Colonic mucosa (tissue), 4 donors: ENCODE measurements at regions not wholly inside any gene's neighbourhood (a gene's known extent, or its start where the extent isn't known, plus 50 kb on each side); places are given as distances from the start of the nearest gene placed in this dataset.

Source experiments
- DNase-seq: peaks from one replicate; pipeline ENCODE4 v3.0.0-alpha.2; 2020
- H3K27ac ChIP-seq: fragments of 200-600 bp; one replicate; pipeline ENCODE4 v1.8.0; 2021
- H3K27me3 ChIP-seq: fragments of 200-600 bp; one replicate; pipeline ENCODE4 v1.8.0; 2021
- H3K36me3 ChIP-seq: fragments of 200-600 bp; one replicate; pipeline ENCODE4 v1.8.0; 2021
- H3K4me1 ChIP-seq: fragments of 200-600 bp; one replicate; pipeline ENCODE4 v1.8.0; 2021; ENCODE audit warnings: mild to moderate bottlenecking
- H3K4me3 ChIP-seq: fragments of 200-600 bp; one replicate; pipeline ENCODE4 v1.8.0; 2021
- H3K9ac ChIP-seq, 2 donors: one replicate each; pipeline ENCODE4 v1.7.0; 2013; ENCODE audit warnings: control low read depth in 2 of 2, low read depth in 2 of 2, low read length in 2 of 2
- H3K9me3 ChIP-seq: fragments of 200-600 bp; one replicate; pipeline ENCODE4 v1.8.0; 2021
- intact Hi-C: fragments of 100-400 bp; cut with DNase I; formaldehyde crosslinking; loops from one replicate; pipeline ENCODE4 v1.14.1; 2022
- TF ChIP-seq, protein P1 (sequence below): fragments of 200-600 bp; IDR thresholded peaks from one replicate; pipeline ENCODE4 v1.8.0; 2022; ENCODE audit warnings: antibody characterized with exemption, mild to moderate bottlenecking
- donor health status: healthy.
- donor health status: DM: no; HTN: no; CAD: no.
- donor health status: DM: no; HTN: no; CAD: no.

DNA sequence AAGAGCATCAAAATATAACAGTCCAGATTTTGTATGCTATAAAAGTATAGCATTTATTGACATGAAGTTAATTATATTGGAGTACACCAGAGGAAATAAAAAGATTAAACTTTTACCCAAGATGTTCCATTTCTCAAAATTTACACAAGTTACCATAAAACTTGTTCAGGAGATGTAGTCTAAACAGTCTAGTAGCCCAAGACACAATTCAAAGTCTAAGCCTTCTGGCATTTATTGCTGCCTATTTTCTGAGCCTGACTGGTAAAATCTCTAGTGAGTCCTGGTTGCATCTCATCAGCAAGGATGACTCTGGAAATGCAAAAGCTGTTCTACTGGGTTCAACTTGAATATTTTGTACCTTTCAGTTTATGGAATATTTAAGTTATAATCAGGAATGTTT lies 468.7 kb downstream of the PDCD6IP start:
- Histone ChIP-seq H3K27me3 (no peaks in the 10 kb centered on the region), H3K9ac (no peak overlapping the region), H3K4me1 (no peaks in the 10 kb centered on the region), H3K36me3 (no peaks in the 10 kb centered on the region), H3K9me3 (no peaks in the 10 kb centered on the region), H3K4me3 (no peak overlapping the region), H3K27ac (no peak overlapping the region)
- DNase-seq = no peak
- TF ChIP-seq, protein P1, sequence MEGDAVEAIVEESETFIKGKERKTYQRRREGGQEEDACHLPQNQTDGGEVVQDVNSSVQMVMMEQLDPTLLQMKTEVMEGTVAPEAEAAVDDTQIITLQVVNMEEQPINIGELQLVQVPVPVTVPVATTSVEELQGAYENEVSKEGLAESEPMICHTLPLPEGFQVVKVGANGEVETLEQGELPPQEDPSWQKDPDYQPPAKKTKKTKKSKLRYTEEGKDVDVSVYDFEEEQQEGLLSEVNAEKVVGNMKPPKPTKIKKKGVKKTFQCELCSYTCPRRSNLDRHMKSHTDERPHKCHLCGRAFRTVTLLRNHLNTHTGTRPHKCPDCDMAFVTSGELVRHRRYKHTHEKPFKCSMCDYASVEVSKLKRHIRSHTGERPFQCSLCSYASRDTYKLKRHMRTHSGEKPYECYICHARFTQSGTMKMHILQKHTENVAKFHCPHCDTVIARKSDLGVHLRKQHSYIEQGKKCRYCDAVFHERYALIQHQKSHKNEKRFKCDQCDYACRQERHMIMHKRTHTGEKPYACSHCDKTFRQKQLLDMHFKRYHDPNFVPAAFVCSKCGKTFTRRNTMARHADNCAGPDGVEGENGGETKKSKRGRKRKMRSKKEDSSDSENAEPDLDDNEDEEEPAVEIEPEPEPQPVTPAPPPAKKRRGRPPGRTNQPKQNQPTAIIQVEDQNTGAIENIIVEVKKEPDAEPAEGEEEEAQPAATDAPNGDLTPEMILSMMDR = no peak
- intact Hi-C loops = no loop called here

DNA sequence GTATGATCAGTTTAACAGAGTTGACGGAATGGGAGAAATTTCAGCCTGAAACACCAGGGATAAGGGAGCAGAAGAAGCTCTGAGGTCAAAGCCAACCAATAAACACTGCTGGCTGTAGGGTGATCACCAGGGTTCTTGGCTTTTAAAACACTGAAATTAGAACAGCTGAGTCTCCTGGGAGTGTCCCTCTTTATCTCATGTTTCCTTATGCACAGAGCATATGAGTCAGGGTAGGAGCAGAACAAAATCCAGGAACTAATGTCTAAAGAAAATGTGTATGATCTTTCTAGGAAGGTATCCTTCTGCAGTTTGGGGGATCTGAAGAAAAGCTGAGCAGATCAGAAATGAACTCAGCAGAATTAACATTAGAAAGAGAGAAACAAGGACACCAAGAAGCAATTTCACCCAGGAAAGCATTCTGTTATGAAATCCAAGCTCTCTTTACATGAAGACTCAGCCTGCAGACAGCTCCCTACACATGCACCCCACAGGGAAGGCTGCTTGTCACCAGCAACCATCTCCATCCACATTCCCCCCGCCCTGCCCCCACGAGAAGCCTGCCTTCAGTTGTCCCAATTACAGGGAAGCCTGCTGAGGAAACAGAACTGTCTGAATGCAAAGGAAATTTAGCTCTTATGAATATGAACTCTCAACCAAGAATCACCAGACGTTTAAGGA lies 469.7 kb downstream of the PDCD6IP start:
- Histone ChIP-seq H3K9me3 (no peaks in the 10 kb centered on the region), H3K4me1 (no peaks in the 10 kb centered on the region), H3K27me3 (no peaks in the 10 kb centered on the region), H3K4me3 (no peak overlapping the region), H3K9ac (no peak overlapping the region), H3K27ac (no peak overlapping the region), H3K36me3 (no peaks in the 10 kb centered on the region)
- no peak for DNase-seq
- TF ChIP-seq, protein P1 = no peak
- intact Hi-C loops = no loop called here

DNA sequence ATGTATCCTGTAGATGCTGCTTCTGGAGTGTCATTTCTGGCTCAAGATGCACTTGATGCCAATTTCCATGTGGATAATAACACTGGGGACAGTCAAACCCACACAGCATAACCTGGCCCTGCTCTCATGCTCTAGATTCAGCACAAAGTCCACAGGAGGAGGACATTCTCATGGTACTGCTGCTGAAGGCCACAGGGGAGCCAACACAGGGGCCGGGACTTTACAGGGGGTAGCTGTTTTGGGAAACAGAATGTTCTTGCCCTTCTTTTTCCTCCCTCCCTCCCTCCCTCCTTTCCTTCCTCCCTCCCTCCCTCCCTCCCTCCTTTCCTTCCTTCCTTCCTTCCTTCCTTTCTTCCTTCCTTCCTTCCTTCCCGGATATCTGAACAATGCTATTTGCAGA lies 477.4 kb downstream of the PDCD6IP start:
- H3K4me3 ChIP-seq = no peak overlapping the region
- H3K27ac ChIP-seq = no peak overlapping the region
- H3K9ac ChIP-seq = no peak overlapping the region
- no peaks in the 10 kb centered on the region for H3K9me3 ChIP-seq
- no peak for DNase-seq
- no peaks in the 10 kb centered on the region for H3K4me1 ChIP-seq
- no peaks in the 10 kb centered on the region for H3K27me3 ChIP-seq
- H3K36me3 ChIP-seq = no peaks in the 10 kb centered on the region
- intact Hi-C loops = no loop called here
- TF ChIP-seq, protein P1 = no peak

DNA sequence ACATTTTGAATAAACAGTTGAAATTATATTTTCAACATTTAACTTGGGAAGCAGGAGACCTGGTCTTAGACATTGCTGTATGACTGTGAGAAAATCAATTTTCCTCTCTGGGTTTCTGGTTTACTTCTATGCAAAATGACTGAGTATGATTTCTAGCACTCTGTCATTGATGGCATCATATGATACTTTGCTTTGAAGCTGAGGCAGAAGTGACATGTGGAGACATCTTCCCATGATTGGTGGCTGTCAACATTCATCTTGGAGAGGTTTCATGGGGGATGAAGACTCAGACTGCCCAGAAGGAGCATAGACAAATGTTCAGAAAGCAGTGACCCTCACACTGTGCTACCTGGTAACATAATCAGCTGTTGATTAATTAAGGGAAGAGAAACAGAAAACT lies 477.9 kb downstream of the PDCD6IP start:
- Histone ChIP-seq H3K36me3 (no peaks in the 10 kb centered on the region), H3K9ac (no peak overlapping the region), H3K9me3 (no peaks in the 10 kb centered on the region), H3K27me3 (no peaks in the 10 kb centered on the region), H3K4me3 (no peak overlapping the region), H3K27ac (no peak overlapping the region), H3K4me1 (no peaks in the 10 kb centered on the region)
- no peak for DNase-seq
- TF ChIP-seq, protein P1 = no peak
- intact Hi-C loops = no loop called here

DNA sequence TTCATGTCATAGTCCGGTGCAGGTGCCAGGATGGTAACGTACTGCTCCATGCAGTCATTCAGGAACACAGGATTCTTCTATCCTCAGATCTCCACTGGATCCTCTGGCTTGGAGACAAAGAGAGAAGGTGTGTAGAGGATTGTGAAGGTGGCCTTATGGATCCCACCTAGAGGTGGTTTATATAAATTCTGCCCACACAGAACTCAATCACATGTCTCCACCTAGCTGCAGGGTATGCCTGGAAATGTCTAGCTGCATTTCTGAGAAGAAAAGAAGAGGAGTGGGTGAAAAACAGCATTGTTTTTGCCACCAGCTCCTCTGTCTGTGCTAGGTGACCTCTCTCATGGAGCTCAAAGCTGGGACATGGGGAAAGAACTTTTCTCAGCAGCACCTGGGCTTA lies 478.7 kb downstream of the PDCD6IP start:
- TF ChIP-seq, protein P1 = no peak
- no peaks in the 10 kb centered on the region for H3K36me3 ChIP-seq
- no peak for DNase-seq
- no peak overlapping the region for H3K9ac ChIP-seq
- no peaks in the 10 kb centered on the region for H3K9me3 ChIP-seq
- no peak overlapping the region for H3K27ac ChIP-seq
- H3K27me3 ChIP-seq = no peaks in the 10 kb centered on the region
- H3K4me1 ChIP-seq = no peaks in the 10 kb centered on the region
- intact Hi-C loops = no loop called here
- no peak overlapping the region for H3K4me3 ChIP-seq
